Adrenal gland (tissue), 9 donors: ENCODE measurements at regions not wholly inside any gene's neighbourhood (a gene's known extent, or its start where the extent isn't known, plus 50 kb on each side); places are given as distances from the start of the nearest gene placed in this dataset.

Source experiments
- DNase-seq, 7 donors: peaks; one replicate each; pipeline ENCODE4 v3.0.0-alpha.2; 2019 to 2020
- H3K27ac ChIP-seq, 5 donors: fragments of 200-600 bp; sonication (generic) in 4 of 5; 1 replicate in 3 of 5; 2 replicates in 2 of 5; pipeline versions ENCODE4 v1.5.1 to v1.8.0; 2016 to 2020; ENCODE audit warnings: mild to moderate bottlenecking in 1 of 5
- H3K27me3 ChIP-seq: fragments of 200-600 bp; 2 replicates; pipeline ENCODE4 v1.8.0; 2021
- H3K36me3 ChIP-seq, 2 donors: fragments of 200-600 bp; replicated peaks in 1 of 2; 1 replicate in 1 of 2; 2 replicates in 1 of 2; pipeline versions ENCODE4 v1.5.1 to v1.8.0; 2018 to 2022
- H3K4me1 ChIP-seq, 2 donors: fragments of 200-600 bp; replicated peaks in 1 of 2; 1 replicate in 1 of 2; 2 replicates in 1 of 2; pipeline versions ENCODE4 v1.5.1 to v1.8.0; 2018 to 2021
- H3K4me3 ChIP-seq, 4 donors: fragments of 200-600 bp; sonication (generic) in 3 of 4; one replicate each; pipeline ENCODE4 v1.5.1; 2016 to 2018
- H3K9me3 ChIP-seq, 3 donors: fragments of 200-600 bp; sonication (generic) in 1 of 3; replicated peaks in 1 of 3; 1 replicate in 2 of 3; 2 replicates in 1 of 3; pipeline versions ENCODE4 v1.5.1 to v1.8.0; 2016 to 2021
- POLR2A ChIP-seq, 2 donors: fragments of 450-650 bp; IDR thresholded peaks; one replicate each; pipeline ENCODE4 v1.6.1; 2017; ENCODE audit warnings: antibody characterized with exemption in 2 of 2, mild to moderate bottlenecking in 2 of 2, moderate library complexity in 1 of 2
- WGBS, 4 donors: extraction: QIAGEN DNeasy Blood & Tissue Kit in 2 of 4; methylation state at CpG; one replicate each; pipeline versions ENCODE4 v1.1.5 to v1.1.7; 2013 to 2017; 5-methylcytosine and 5-hydroxymethylcytosine counted together
- intact Hi-C, 2 donors: fragments of 100-400 bp; cut with DNase I; formaldehyde crosslinking; loops; one replicate each; pipeline versions ENCODE4 v1.14.1 to v1.15.0; 2022 to 2023
- TF ChIP-seq, protein P1 (sequence below), 6 experiments: fragments of 450-650 bp in 4 of 6; fragments of 200-600 bp in 2 of 6; sonication (generic) in 1 of 6; IDR thresholded peaks; 1 replicate in 5 of 6; 2 replicates in 1 of 6; pipeline versions ENCODE4 v1.5.1 to v1.8.0; 2016 to 2021; ENCODE audit warnings: antibody characterized with exemption in 6 of 6, mild to moderate bottlenecking in 2 of 6, moderate library complexity in 1 of 6
- donor health status: healthy with polysubstance abuse.
- donor health status: Bipolar disorder and iron deficiency.
- donor health status: DM: yes; HTN: yes; CAD: no.
- donor health status: DM: no; HTN: no; CAD: no.
- donor health status: DM: no; HTN: no; CAD: no.

DNA sequence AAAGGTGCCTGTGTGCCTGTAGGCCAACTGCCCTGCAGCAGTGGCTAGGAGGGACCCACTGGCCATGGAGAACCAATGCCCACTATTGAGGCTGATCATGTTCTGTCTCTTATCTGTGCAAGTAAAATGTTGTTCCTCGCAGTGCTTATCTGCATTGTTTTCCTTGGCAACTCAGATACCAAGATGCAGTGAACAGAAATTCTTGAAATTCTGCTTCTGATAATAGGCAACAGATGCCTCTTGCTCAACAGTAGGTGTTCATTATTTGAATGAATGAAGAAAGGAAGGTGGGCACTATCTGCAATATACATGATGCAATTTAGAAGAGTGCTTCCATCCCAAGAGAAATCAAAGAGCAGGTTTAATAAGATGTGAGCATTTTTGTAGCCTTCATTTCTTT is 232.2 kb downstream of the NUAK1 start:
- DNase-seq = no peak
- H3K4me1 ChIP-seq = no peaks in the 10 kb centered on the region
- H3K36me3 ChIP-seq = no peaks in the 10 kb centered on the region
- H3K4me3 ChIP-seq = no peak overlapping the region
- WGBS, 4 donors = 43 to 67% (median 52%) methylated on average over 1 of the region's 1 CpG
- TF ChIP-seq, protein P1, sequence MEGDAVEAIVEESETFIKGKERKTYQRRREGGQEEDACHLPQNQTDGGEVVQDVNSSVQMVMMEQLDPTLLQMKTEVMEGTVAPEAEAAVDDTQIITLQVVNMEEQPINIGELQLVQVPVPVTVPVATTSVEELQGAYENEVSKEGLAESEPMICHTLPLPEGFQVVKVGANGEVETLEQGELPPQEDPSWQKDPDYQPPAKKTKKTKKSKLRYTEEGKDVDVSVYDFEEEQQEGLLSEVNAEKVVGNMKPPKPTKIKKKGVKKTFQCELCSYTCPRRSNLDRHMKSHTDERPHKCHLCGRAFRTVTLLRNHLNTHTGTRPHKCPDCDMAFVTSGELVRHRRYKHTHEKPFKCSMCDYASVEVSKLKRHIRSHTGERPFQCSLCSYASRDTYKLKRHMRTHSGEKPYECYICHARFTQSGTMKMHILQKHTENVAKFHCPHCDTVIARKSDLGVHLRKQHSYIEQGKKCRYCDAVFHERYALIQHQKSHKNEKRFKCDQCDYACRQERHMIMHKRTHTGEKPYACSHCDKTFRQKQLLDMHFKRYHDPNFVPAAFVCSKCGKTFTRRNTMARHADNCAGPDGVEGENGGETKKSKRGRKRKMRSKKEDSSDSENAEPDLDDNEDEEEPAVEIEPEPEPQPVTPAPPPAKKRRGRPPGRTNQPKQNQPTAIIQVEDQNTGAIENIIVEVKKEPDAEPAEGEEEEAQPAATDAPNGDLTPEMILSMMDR (IDR thresholded peaks at IDR 0.05) = no peak
- TF ChIP-seq POLR2A (IDR thresholded peaks at IDR 0.05) = no peak
- H3K27me3 ChIP-seq = no peaks in the 10 kb centered on the region
- intact Hi-C loops = no loop called here
- H3K9me3 ChIP-seq = no peaks in the 10 kb centered on the region
- no peak overlapping the region for H3K27ac ChIP-seq

DNA sequence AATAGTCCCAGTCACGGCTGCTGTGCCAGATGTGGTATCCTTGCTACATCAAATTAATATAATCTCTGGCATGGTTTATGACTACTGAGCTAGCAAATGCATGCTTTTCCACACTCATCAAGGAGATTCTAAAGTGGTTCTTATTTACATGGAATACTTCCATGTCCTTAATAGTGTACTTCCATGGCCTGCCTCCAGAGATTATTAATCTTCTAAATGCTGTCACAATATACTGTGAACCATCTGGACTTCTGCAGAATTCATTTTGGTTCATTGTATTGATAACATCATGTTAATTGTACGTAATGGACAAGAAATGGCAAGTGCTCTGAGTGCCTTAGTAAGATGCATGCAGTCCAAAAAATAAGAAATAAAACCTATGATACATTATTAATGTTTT is 230.8 kb downstream of the NUAK1 start:
- H3K27ac ChIP-seq = no peak overlapping the region
- 75 to 87% (median 84%) methylated on average over 2 of the region's 2 CpGs for WGBS, 4 donors
- DNase-seq = no peak
- no peaks in the 10 kb centered on the region for H3K4me1 ChIP-seq
- TF ChIP-seq, protein P1 (IDR thresholded peaks at IDR 0.05) = no peak
- no peak for TF ChIP-seq POLR2A (IDR thresholded peaks at IDR 0.05)
- H3K9me3 ChIP-seq = no peaks in the 10 kb centered on the region
- no peak overlapping the region for H3K4me3 ChIP-seq
- intact Hi-C loops = no loop called here
- H3K27me3 ChIP-seq = no peaks in the 10 kb centered on the region
- no peaks in the 10 kb centered on the region for H3K36me3 ChIP-seq

DNA sequence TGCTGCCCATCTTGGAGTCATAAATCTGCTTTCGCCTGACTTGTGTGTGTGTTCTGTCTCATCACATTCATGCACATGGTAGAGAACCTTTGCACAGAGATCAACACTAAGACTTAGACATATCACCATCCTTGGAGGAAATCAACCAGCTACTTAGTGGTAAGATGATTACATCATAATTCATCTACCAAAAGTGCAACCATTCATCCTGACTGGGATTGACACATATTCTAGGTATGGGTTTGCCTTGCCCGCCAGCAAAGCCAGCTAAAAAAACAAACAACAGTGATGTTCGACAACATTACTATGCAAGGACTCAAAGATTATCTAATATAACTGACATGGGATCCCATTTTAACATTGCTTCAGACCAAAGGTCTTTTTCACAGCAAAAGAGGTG is 228.7 kb downstream of the NUAK1 start:
- Histone ChIP-seq H3K27me3 (no peaks in the 10 kb centered on the region), H3K9me3 (no peaks in the 10 kb centered on the region), H3K4me3 (no peak overlapping the region), H3K36me3 (no peaks in the 10 kb centered on the region), H3K4me1 (no peaks in the 10 kb centered on the region), H3K27ac (no peak overlapping the region)
- intact Hi-C loops = no loop called here
- DNase-seq = no peak
- WGBS, 4 donors = 92 to 95% (median 92%) methylated on average over 3 of the region's 3 CpGs
- no peak for TF ChIP-seq POLR2A (IDR thresholded peaks at IDR 0.05)

DNA sequence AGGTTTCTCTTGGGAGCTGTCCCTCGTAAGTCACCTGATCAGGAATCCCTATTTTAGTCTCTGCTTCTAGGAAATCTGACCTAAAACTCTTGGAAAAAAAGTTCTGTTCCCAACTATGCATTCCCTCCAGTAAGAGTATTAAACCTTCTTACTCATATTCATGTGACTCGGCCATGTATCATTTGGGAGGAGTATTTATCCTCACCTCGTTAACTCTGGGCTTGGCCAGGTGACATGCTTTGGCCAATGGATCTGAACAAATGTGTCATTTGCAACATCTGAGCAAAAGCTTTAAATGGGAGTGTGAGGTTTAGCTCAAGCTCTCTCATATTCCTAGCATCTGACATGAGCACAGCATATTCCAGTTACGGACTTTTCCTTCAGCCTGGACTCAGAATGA is 226.8 kb downstream of the NUAK1 start:
- Histone ChIP-seq H3K4me1 (no peaks in the 10 kb centered on the region), H3K36me3 (no peaks in the 10 kb centered on the region), H3K9me3 (no peaks in the 10 kb centered on the region), H3K27me3 (no peaks in the 10 kb centered on the region), H3K4me3 (no peak overlapping the region), H3K27ac (no peak overlapping the region)
- intact Hi-C loops = no loop called here
- WGBS, 4 donors = 74 to 87% (median 77%) methylated on average over 4 of the region's 4 CpGs
- TF ChIP-seq, protein P1 (IDR thresholded peaks at IDR 0.05) = no peak
- TF ChIP-seq POLR2A (IDR thresholded peaks at IDR 0.05) = no peak
- DNase-seq = no peak

DNA sequence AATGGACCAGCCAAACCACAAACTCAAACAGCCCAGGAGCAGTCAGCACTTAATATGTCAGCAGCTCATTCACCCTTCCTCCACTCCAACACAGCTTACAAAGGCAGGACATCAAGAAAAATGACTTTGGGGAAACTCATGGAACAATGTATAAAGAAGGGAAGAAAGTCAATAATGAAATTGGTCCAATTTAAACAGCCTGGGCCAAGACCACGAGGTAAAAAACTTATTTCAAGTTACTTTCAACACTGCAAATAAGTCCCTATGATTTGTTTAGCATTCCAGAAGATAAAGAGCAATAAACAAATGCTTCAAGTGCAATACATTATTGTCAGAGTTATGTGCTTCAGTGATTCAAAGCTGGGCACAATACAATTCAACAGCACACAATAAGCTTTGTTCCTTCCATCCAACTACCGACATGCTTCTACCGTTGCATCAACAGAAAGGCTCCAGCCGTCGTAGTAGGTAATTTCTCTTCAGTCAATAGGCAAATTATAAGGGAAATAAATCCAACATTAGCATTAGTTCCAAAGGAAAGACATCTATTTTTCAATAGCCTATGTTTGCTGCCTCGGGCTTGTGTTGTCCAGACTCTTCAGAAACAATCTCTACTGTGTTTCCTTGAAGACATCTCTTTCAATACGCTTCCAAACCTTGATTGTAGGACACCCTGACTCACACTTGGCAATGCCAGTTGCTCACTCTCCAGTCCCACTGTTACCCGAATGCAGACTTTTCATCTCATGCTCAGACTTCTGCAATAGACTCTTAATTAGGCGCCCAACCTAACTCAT is 225.7 kb downstream of the NUAK1 start:
- Histone ChIP-seq H3K4me1 (no peaks in the 10 kb centered on the region), H3K9me3 (no peaks in the 10 kb centered on the region), H3K27me3 (no peaks in the 10 kb centered on the region), H3K4me3 (no peak overlapping the region), H3K27ac (no peak overlapping the region), H3K36me3 (no peaks in the 10 kb centered on the region)
- TF ChIP-seq POLR2A (IDR thresholded peaks at IDR 0.05) = no peak
- TF ChIP-seq, protein P1 (IDR thresholded peaks at IDR 0.05) = no peak
- intact Hi-C loops = no loop called here
- no peak for DNase-seq
- 70 to 75% (median 74%) methylated on average over 9 of the region's 9 CpGs for WGBS, 4 donors
